ENCODE measurements at regions not wholly inside any gene's neighbourhood (a gene's known extent, or its start where the extent isn't known, plus 50 kb on each side); places are given as distances from the start of the nearest gene placed in this dataset.

DNA sequence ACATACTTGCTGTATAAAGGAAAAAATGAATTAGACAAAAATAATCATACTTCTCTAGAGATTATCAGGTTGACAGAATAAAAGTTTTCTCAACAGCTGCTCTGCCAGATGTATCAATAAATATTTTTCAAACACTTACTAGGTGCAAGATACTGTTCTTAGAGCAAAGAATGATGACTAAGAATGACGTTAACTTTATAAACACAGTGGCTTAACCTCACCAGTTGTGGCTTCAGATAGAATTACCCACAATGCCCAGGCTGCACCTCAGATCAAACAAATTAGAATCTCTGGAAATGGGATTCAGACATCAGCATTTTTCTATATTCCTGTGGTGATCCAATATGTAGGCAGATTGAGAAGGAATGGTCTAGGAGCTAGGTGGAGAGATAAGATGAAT is 422.4 kb upstream of the ATP11B start:
- Mint-ChIP-seq H3K27me3 (no peaks in the 10 kb centered on the region), H3K9me3 (peaks cover 0 to 2% of the 10 kb centered on the region in 2 donors), H3K36me3 (no peaks in the 10 kb centered on the region), H3K4me1 (no peaks in the 10 kb centered on the region), H3K27ac (no peak overlapping the region), H3K4me3 (no peak overlapping the region)
- ATAC-seq (replicated peaks) (no peak), DNase-seq (no peak)

DNA sequence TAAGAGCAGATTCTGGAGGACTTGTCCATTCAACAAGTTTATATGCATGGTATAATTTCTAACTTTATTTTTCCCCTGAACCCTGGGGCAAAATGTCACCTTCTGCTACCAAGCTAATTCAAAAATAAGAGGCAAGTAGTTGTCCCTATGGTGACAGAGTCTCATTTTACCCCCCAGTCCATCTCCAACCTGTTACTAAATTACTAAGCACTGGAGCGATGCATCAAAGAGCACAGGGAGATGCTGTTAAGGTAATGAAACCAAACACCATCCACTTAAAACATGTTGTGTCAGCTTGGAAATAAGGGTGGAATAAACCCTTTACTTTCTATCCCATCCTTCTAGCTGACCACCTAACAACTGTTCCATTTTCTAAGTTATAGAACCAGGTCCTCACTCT is 417.4 kb upstream of the ATP11B start:
- no peaks in the 10 kb centered on the region for H3K36me3 Mint-ChIP-seq
- H3K4me3 Mint-ChIP-seq: no peak overlapping the region
- no peaks in the 10 kb centered on the region for H3K27me3 Mint-ChIP-seq
- no peak for DNase-seq
- no peak overlapping the region for H3K27ac Mint-ChIP-seq
- H3K4me1 Mint-ChIP-seq: no peaks in the 10 kb centered on the region
- peaks cover 0 to 2% of the 10 kb centered on the region in 2 donors for H3K9me3 Mint-ChIP-seq
- no peak for ATAC-seq (replicated peaks)

DNA sequence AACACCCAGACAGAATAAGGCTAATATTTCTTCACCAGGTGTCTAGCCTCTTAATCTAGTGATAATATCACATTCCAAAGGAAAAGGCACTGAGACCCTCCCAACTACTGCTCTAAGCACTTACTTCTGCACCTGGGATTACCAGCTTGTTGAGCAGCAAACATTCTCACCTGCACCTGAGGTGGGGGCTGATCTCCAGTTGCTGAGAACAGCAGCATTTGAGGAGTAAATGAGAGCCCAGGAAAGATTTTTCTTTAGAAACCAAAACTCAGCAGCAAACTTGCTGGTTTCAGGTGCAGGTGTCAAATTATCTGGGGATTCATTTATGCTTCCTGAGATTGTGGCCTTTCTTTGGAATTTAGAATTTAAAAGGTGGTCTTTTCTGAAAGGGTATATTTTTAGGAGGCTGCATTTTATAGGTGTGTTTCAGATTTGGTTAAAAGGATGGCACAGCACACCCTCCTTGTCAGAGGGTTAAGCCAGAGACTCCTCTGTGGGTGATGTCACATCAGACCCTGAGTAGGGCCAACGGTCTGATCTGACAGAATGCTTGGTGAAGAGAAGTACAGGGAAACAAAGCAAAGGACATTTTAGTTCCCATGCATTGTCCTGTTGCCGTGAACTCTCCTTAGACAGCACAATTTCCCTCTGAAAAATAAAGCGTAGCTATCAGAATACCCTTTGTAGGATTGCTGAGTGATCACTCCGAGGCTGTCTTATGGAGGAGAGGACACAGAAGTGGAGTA is 411.0 kb upstream of the ATP11B start:
- H3K9me3 Mint-ChIP-seq: no peaks in the 10 kb centered on the region

DNA sequence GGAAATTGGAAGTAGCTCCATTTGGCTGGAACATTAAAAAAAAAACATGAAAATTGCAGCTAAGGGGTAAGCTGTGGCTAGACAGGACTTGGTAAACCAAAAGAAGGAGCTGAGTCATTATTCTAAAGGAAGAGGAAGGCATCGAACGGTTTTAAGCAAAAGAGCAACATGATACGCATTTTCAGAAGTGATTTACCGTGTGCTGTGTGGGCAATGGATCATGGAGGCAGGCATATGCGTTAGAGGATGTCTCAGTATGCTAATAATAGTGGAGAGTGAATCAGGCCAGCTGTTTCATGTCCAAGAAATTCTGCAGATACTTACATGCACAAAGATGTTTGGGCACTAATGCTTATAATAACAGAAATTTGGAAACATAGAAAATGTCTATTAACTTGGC is 409.1 kb upstream of the ATP11B start:
- Mint-ChIP-seq H3K27ac (no peak overlapping the region), H3K4me1 (no peaks in the 10 kb centered on the region), H3K36me3 (no peaks in the 10 kb centered on the region), H3K27me3 (no peaks in the 10 kb centered on the region), H3K4me3 (no peak overlapping the region), H3K9me3 (no peaks in the 10 kb centered on the region)
- ATAC-seq (replicated peaks) (no peak), DNase-seq (no peak)

More for the DNA sequence above, 411.0 kb upstream of the ATP11B start:
- no peak overlapping the region for H3K27ac Mint-ChIP-seq
- H3K4me3 Mint-ChIP-seq: no peak overlapping the region
- ATAC-seq (replicated peaks) (no peak), DNase-seq (no peak)
- H3K4me1 Mint-ChIP-seq: no peaks in the 10 kb centered on the region
- no peaks in the 10 kb centered on the region for H3K27me3 Mint-ChIP-seq
- no peaks in the 10 kb centered on the region for H3K36me3 Mint-ChIP-seq

DNA sequence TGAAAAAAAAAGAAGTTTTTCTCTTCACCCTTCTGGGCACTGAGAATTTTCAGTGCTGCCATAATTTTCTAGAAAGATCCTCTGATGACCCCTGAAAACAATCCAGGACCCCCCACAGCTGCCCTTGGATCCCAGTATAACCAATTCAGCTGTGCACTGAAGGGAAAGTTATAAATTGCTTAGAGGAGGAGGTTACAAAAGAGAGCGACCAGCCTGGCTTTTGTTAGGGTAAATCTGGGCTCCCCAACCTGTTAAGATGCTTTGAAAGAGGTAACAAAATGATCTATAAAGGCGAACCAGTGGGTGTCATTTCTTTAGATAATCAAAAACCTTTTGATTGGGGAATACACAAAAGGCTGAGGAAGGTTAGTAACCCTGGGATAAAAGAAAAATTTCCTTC is 407.9 kb upstream of the ATP11B start:
- no peak overlapping the region for H3K4me3 Mint-ChIP-seq
- no peaks in the 10 kb centered on the region for H3K36me3 Mint-ChIP-seq
- DNase-seq: no peak
- H3K27me3 Mint-ChIP-seq: no peaks in the 10 kb centered on the region
- no peak overlapping the region for H3K27ac Mint-ChIP-seq
- no peaks in the 10 kb centered on the region for H3K4me1 Mint-ChIP-seq
- no peaks in the 10 kb centered on the region for H3K9me3 Mint-ChIP-seq
- ATAC-seq (replicated peaks): no peak

DNA sequence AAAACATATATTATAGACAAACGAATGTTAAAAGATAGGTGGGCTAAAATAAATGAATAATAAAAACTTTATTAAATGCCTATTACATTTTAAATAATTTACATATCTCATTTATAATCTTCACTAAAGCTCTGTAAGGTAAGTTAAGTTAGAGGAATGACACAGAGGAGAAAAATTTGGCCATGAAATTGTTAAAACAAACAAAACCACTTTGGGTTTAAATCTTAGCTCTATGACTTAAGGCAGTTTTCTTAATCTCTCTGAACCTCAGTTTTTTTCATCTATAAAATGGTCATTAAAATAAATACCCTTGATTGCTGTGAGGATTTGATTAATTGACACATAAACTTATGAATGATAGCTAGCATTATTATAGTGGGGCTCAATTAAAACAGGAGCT is 404.8 kb upstream of the ATP11B start:
- H3K27ac Mint-ChIP-seq: no peak overlapping the region
- H3K27me3 Mint-ChIP-seq: no peaks in the 10 kb centered on the region
- no peak overlapping the region for H3K4me3 Mint-ChIP-seq
- DNase-seq: no peak
- no peaks in the 10 kb centered on the region for H3K4me1 Mint-ChIP-seq
- H3K9me3 Mint-ChIP-seq: no peaks in the 10 kb centered on the region
- no peak for ATAC-seq (replicated peaks)
- H3K36me3 Mint-ChIP-seq: no peaks in the 10 kb centered on the region

DNA sequence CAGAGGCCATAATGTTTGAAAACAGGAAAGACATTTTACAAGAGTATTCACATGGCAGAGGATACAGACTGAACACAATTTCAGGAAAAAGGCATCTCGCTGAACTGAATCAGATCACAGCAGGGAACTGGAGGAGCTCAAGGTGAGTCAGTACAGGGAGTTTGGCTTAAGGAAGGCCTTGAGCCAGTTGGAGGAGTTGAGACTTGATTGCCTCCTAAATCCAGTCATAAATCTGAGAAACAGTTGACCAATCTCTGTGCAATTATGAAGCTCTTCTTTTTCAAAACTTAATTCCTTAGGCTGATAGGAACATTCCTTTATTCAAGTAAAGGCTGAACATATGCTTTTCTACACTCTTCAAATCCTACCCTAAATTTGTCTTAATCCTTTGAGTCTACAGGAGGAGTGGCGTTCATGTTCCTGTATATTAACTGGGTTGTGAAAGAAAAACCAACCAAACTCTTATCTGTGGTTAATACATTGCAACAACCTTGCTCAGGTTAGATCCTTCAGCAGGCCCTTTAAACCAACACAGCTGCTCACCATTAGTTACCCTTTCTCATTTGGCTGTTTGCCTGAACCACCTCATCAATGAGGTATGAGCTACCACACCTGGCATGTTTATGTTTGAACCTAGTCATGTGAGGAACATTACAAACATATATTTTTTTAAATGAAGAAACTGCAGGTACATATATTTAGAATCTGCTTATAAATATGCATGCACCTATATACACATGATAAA is 404.1 kb upstream of the ATP11B start:
- H3K27ac Mint-ChIP-seq: no peak overlapping the region
- H3K27me3 Mint-ChIP-seq: no peaks in the 10 kb centered on the region
- H3K9me3 Mint-ChIP-seq: no peaks in the 10 kb centered on the region
- no peak overlapping the region for H3K4me3 Mint-ChIP-seq
- no peak for DNase-seq
- no peaks in the 10 kb centered on the region for H3K4me1 Mint-ChIP-seq
- no peaks in the 10 kb centered on the region for H3K36me3 Mint-ChIP-seq
- ATAC-seq (replicated peaks): no peak

DNA sequence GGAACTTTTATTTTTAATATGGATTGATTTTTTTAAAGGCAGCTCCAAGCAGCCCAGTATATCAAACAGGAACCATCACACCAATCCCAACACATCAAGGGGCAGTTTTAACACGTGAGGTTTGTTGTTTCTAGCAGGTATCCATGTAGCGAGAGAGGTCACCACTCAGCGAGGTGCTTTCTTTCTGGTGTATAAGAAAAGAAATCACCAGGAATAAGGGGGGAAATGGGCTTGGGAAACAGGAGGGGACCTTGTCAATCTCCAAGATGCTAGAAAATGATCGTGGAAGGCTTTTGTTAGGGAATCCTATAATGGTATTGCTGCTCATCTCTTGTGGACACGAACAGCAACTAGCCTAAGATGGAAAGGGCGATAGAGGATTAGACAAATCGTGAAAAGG is 402.9 kb upstream of the ATP11B start:
- no peaks in the 10 kb centered on the region for H3K4me1 Mint-ChIP-seq
- H3K36me3 Mint-ChIP-seq: no peaks in the 10 kb centered on the region
- no peaks in the 10 kb centered on the region for H3K9me3 Mint-ChIP-seq
- H3K27ac Mint-ChIP-seq: no peak overlapping the region
- H3K27me3 Mint-ChIP-seq: no peaks in the 10 kb centered on the region
- no peak overlapping the region for H3K4me3 Mint-ChIP-seq
- DNase-seq: no peak
- no peak for ATAC-seq (replicated peaks)

DNA sequence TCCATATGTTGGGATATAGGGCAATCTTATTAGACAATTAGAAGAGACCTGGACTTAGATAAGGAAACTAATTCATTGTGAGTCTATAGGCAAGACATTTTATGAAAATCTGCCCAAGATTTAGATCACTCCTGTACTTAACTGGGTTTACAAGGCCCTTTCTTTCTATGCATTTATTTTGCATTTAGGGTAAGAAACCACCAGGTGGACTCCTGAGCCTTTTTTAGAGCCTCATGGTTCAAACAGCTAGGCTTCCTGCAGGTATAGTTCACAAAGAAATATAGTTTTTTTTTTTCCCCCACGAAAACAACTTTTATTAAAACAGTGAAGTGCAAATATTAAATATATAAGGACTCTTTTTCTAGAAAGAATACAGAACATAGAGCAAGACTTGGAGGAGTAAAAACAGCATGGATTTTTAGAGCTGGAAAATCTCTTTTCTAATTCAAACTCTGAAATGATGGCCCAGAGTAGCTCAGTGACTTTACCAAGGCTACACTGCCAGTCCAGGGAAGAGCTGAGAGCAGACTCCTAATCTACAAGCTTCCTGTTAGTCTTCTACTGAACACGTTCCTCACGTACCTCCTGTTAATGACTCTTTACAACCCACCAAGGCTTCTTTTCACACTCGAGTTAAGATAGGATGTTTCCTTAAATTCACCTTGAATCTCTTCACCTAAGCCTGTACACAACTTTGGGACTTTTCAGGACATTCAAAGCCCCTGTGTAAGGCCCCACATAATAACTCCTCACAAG is 400.9 kb upstream of the ATP11B start:
- Mint-ChIP-seq H3K4me1 (no peaks in the 10 kb centered on the region), H3K9me3 (no peaks in the 10 kb centered on the region), H3K36me3 (no peaks in the 10 kb centered on the region), H3K27ac (no peak overlapping the region), H3K27me3 (no peaks in the 10 kb centered on the region), H3K4me3 (no peak overlapping the region)
- no peak for ATAC-seq (replicated peaks)
- DNase-seq: no peak

DNA sequence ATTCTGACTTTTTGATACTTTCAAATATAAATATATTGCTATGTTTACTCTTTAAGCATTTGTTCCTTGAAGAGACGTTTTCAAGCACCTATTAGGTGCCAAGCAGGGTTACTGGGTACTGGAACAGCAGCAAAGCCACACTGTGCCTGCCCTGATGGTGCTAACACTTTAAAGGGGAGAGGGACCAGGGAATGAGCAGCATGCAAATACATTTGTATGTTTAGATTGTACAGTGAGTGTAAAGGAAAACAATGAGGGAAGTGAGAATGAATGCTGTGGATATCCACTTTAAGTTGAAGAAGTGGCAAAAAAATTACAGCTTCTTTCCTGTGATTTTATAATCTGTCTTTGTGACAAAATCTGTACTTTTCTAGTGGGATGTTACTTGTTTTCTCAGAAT is 400.2 kb upstream of the ATP11B start:
- no peaks in the 10 kb centered on the region for H3K36me3 Mint-ChIP-seq
- DNase-seq (no peak), ATAC-seq (replicated peaks) (no peak)
- no peak overlapping the region for H3K27ac Mint-ChIP-seq
- no peaks in the 10 kb centered on the region for H3K9me3 Mint-ChIP-seq
- no peaks in the 10 kb centered on the region for H3K27me3 Mint-ChIP-seq
- H3K4me3 Mint-ChIP-seq: no peak overlapping the region
- no peaks in the 10 kb centered on the region for H3K4me1 Mint-ChIP-seq

DNA sequence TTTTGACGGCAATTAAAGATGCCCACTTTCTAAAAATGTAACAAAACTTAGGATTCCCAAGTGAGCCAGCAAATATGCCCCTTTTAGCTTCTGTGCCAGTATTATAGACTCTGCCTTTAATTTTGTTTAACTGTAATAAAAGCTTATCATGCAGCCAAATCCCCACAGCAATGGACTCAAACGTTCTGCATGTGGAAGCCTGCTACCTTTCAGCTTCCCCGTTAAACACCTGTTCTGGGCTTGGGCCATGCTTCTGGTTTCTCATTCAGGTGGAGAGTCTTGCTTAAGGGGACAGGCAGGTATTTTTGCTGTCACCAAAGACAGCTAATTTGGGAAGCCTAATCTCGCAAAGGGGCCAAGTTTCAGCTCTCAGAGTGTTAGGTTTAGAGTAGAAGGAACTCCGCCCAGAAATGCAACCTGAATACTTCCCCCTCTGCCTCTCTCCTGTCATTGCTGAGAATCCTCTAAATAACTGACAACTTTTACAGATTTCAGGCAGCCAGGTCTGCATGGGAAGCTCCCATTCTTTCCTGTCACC is 399.4 kb upstream of the ATP11B start:
- ATAC-seq (replicated peaks): no peak
- no peak overlapping the region for H3K4me3 Mint-ChIP-seq
- DNase-seq: no peak
- H3K27ac Mint-ChIP-seq: no peak overlapping the region
- H3K9me3 Mint-ChIP-seq: no peaks in the 10 kb centered on the region
- no peaks in the 10 kb centered on the region for H3K36me3 Mint-ChIP-seq
- no peaks in the 10 kb centered on the region for H3K4me1 Mint-ChIP-seq
- H3K27me3 Mint-ChIP-seq: no peaks in the 10 kb centered on the region

DNA sequence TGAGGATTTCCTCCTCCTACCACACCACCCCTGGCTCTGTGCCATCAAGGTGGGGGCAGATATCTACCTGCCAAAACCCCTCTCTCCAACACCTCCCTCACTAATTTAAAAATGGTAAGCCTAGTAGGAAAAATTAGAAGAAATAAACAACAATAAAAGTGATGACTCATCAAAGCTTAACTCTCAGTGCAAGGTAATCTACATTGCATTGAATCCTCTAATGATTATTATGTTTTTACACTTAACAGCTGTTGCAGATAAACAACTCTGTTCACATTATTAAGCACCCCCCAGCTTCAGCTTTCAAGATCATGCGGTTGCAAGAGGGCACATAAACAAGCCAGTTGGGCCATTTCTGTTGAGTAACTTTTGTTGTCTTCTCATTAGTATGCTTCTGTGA is 396.1 kb upstream of the ATP11B start:
- Mint-ChIP-seq H3K9me3 (peaks cover 3 to 6% of the 10 kb centered on the region in 2 donors), H3K27me3 (no peaks in the 10 kb centered on the region), H3K4me3 (no peak overlapping the region), H3K27ac (no peak overlapping the region), H3K36me3 (no peaks in the 10 kb centered on the region), H3K4me1 (no peaks in the 10 kb centered on the region)
- ATAC-seq (replicated peaks): no peak
- DNase-seq: no peak

DNA sequence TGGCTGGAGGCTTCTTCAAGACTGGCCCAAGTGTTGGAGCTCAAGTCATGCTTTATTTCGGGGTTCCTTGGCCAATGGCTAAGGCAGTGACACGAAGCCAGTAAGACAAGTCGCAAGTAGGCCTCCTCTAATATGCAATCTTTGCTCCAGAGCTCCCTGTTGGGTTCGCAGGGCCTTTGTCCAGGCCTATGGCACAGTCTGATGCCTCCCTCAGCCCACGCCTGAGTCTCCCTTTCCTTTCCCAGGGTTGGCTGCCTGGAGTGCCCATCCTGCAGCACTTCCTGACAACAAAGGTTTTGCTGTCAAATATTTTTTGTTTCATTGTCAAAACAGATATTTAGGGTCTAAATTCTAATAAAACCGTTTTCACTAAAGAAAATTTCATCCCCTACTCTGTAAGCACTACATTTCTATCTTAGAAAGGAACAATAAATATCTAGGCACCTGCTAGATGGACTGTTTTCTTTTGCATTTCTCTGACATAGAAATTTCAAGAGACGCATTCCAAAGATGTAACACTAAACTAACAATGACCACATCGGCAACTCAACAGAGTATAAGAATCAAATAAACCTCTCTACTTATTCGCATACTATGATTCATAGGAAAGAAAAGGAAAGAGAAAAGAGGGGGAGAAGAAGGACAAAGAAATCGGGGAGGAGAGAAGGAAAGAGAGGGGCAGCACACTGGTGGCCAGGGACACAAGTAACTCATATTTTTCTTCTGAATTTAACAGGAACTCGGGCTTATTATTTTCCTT is 393.1 kb upstream of the ATP11B start:
- DNase-seq: no peak
- Mint-ChIP-seq H3K4me3 (no peak overlapping the region), H3K36me3 (no peaks in the 10 kb centered on the region), H3K27me3 (no peaks in the 10 kb centered on the region), H3K27ac (no peak overlapping the region), H3K4me1 (no peaks in the 10 kb centered on the region), H3K9me3 (peaks cover 3 to 6% of the 10 kb centered on the region in 2 donors)
- no peak for ATAC-seq (replicated peaks)

DNA sequence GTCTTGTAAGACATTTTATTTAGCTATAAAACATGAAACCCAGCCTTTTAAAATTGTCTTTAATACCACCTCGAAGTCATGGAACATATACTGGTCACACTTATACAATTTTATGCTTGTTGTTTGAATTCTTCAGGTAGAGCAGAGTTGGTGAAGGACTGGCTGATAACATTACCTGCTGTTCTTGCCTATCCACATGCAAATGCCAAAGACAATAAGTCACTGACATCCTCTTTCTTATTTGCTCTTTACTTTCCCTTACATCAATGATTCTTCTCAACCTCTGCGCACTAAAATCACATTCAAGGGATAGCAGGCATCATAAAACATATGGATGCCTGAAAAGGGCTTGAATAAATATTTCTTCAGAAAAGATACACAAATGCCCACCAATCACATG is 392.5 kb upstream of the ATP11B start:
- Mint-ChIP-seq H3K4me3 (no peak overlapping the region), H3K9me3 (peaks cover 3 to 6% of the 10 kb centered on the region in 2 donors)
- ATAC-seq (replicated peaks): no peak

More for the DNA sequence above, 392.5 kb upstream of the ATP11B start:
- DNase-seq: no peak
- no peaks in the 10 kb centered on the region for H3K27me3 Mint-ChIP-seq
- no peaks in the 10 kb centered on the region for H3K4me1 Mint-ChIP-seq
- H3K36me3 Mint-ChIP-seq: no peaks in the 10 kb centered on the region
- H3K27ac Mint-ChIP-seq: no peak overlapping the region
